ENCODE measurements at regions not wholly inside any gene's neighbourhood (a gene's known extent, or its start where the extent isn't known, plus 50 kb on each side); places are given as distances from the start of the nearest gene placed in this dataset.

DNA sequence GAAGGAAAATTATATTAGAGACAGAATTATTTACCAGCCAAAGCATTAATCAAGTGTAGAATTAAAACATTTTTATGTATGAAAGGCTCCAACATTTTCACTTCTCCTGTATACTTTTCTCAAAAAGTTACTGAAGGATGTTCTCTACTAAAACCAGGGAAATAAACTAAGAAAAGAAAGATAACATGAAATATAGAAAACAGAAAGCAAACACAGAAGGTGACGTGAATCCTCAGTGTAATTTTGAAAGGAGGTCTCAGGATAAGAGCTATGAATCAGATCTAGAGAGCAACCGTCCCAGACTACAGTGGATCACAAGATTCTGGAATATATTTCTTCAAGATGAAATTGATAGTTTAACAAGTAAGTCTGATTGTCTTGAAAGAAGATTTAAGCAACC is 144.5 kb downstream of the CYSLTR2 start:
- TF ChIP-seq, protein P1, sequence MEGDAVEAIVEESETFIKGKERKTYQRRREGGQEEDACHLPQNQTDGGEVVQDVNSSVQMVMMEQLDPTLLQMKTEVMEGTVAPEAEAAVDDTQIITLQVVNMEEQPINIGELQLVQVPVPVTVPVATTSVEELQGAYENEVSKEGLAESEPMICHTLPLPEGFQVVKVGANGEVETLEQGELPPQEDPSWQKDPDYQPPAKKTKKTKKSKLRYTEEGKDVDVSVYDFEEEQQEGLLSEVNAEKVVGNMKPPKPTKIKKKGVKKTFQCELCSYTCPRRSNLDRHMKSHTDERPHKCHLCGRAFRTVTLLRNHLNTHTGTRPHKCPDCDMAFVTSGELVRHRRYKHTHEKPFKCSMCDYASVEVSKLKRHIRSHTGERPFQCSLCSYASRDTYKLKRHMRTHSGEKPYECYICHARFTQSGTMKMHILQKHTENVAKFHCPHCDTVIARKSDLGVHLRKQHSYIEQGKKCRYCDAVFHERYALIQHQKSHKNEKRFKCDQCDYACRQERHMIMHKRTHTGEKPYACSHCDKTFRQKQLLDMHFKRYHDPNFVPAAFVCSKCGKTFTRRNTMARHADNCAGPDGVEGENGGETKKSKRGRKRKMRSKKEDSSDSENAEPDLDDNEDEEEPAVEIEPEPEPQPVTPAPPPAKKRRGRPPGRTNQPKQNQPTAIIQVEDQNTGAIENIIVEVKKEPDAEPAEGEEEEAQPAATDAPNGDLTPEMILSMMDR (IDR thresholded peaks at IDR 0.05), result no peak
- TF ChIP-seq EP300 (IDR thresholded peaks at IDR 0.05), result no peak
- TF ChIP-seq POLR2A (IDR thresholded peaks at IDR 0.05), result no peak
- no peak for TF ChIP-seq POLR2AphosphoS5 (IDR thresholded peaks at IDR 0.05)

Data from sigmoid colon (tissue), 4 donors.